GM12878 (cell line): ENCODE measurements at regions not wholly inside any gene's neighbourhood (a gene's known extent, or its start where the extent isn't known, plus 50 kb on each side); places are given as distances from the start of the nearest gene placed in this dataset.

Experiments used
- ATAC-seq: fragments of 200-7000 bp; cut with Tn5 transposase; 3 replicates; pipeline ENCODE4 v1.9.1; 2020; ENCODE audit warnings: mild to moderate bottlenecking, moderate library complexity
- BruUV-seq: library from RNA; stranded (reverse); fragments of 400-500 nt; replicated peaks from 2 replicates; lab custom pipeline; 2021; lab: Mats Ljungman, UMichigan
- CTCF ChIA-PET: fragments of 300-600 bp; sonication (Branson Sonifier 250); formaldehyde crosslinking; extraction: SDS; loops from one replicate; lab custom pipeline; 2021; ENCODE audit warnings: inconsistent platforms; lab: Yijun Ruan, JAX
- POLR2A ChIA-PET: fragments of 350-600 bp; formaldehyde crosslinking; extraction: SDS; loops from one replicate; lab custom pipeline; 2021; ENCODE audit warnings: inconsistent platforms; lab: Charles Lee
- RAD21 ChIA-PET: fragments of 300-600 bp; sonication (Branson Sonifier 250); formaldehyde crosslinking; loops from one replicate; lab custom pipeline; 2023; ENCODE audit warnings: antibody characterized with exemption; ENCODE audit not compliant: unreplicated experiment; lab: Charles Lee
- SMC1A ChIA-PET: fragments of 300-600 bp; sonication (Branson Sonifier 250); formaldehyde crosslinking; loops from one replicate; lab custom pipeline; 2023; ENCODE audit not compliant: unreplicated experiment, uncharacterized antibody; lab: Charles Lee
- DNase-seq: peaks from one replicate; pipeline ENCODE4 v3.0.0-alpha.2; 2011; ENCODE audit warnings: low read depth, low spot score
- FAIRE-seq: peaks from 3 replicates; lab custom pipeline; 2011; peaks lifted over from hg19 to GRCh38; lab: Jason Lieb, UNC
- H2AFZ ChIP-seq: 2 replicates; pipeline ENCODE4 v1.6.0; 2011; ENCODE audit warnings: low read depth, low read length, control low read depth; ENCODE audit not compliant: control insufficient read depth
- H3K27ac ChIP-seq: 2 replicates; pipeline ENCODE4 v1.5.1; 2011; ENCODE audit warnings: control low read depth; ENCODE audit not compliant: control insufficient read depth, insufficient read depth
- H3K27me3 ChIP-seq, 2 experiments: replicated peaks in 1 of 2; 2 replicates each; pipeline versions ENCODE4 v1.6.0 to v1.6.1; 2011; ENCODE audit warnings: low read length in 1 of 2; ENCODE audit not compliant: control insufficient read depth in 2 of 2, insufficient read depth in 2 of 2
- H3K36me3 ChIP-seq, 2 experiments: 2 replicates each; pipeline ENCODE4 v1.5.1; 2011; ENCODE audit warnings: low read length in 1 of 2; ENCODE audit not compliant: control insufficient read depth in 2 of 2, insufficient read depth in 2 of 2
- H3K4me1 ChIP-seq: 2 replicates; pipeline ENCODE4 v1.6.1; 2011; ENCODE audit warnings: mild to moderate bottlenecking, low read length, moderate library complexity, mixed read lengths; ENCODE audit not compliant: control insufficient read depth, insufficient read depth
- H3K4me2 ChIP-seq: 2 replicates; pipeline ENCODE4 v1.6.0; 2011; ENCODE audit warnings: control low read depth; ENCODE audit not compliant: control insufficient read depth, insufficient read depth
- H3K4me3 ChIP-seq: fragments of 200-600 bp; sonication (generic); 2 replicates; pipeline ENCODE4 v1.5.1; 2016
- H3K79me2 ChIP-seq: 2 replicates; pipeline ENCODE4 v1.6.0; 2011; ENCODE audit warnings: low read length; ENCODE audit not compliant: control insufficient read depth, insufficient read depth
- H3K9ac ChIP-seq: 2 replicates; pipeline ENCODE4 v1.8.0; 2011; ENCODE audit warnings: low read length, control low read depth, mixed read lengths; ENCODE audit not compliant: control insufficient read depth, insufficient read depth
- H3K9me3 ChIP-seq: replicated peaks from 3 replicates; pipeline ENCODE4 v1.5.1; 2011; ENCODE audit warnings: mild to moderate bottlenecking, low read length; ENCODE audit not compliant: control insufficient read depth, insufficient read depth
- H4K20me1 ChIP-seq: 2 replicates; pipeline ENCODE4 v1.6.0; 2011; ENCODE audit not compliant: control insufficient read depth, insufficient read depth
- E4F1 ChIP-seq: fragments of 450-650 bp; IDR thresholded peaks from 2 replicates; pipeline ENCODE4 v1.6.1; 2018; ENCODE audit warnings: borderline replicate concordance, mild to moderate bottlenecking; ENCODE audit not compliant: partially characterized antibody
- IKZF2 ChIP-seq, 2 experiments: fragments of 450-650 bp; IDR thresholded peaks; 2 replicates each; pipeline ENCODE4 v1.6.1; 2017; ENCODE audit warnings: mild to moderate bottlenecking in 2 of 2, moderate library complexity in 2 of 2
- KAT2A ChIP-seq: conservative IDR thresholded peaks from 2 replicates; pipeline ENCODE4 v1.6.1; 2011; ENCODE audit warnings: low read depth, low read length; ENCODE audit not compliant: control insufficient read depth
- MEF2B ChIP-seq: fragments of 450-650 bp; IDR thresholded peaks from 2 replicates; pipeline ENCODE4 v1.6.1; 2018; ENCODE audit warnings: mild to moderate bottlenecking, moderate library complexity; ENCODE audit not compliant: partially characterized antibody, poor library complexity, severe bottlenecking
- POLR2A ChIP-seq: IDR thresholded peaks from 2 replicates; pipeline ENCODE4 v1.6.1; 2011; ENCODE audit warnings: low read depth, mild to moderate bottlenecking, low read length
- RAD51 ChIP-seq: fragments of 450-650 bp; IDR thresholded peaks from 2 replicates; pipeline ENCODE4 v1.6.1; 2016; ENCODE audit warnings: moderate library complexity, mild to moderate bottlenecking, inconsistent platforms
- RBBP5 ChIP-seq: fragments of 200-600 bp; sonication (generic); conservative IDR thresholded peaks from 2 replicates; pipeline ENCODE4 v1.6.1; 2016
- WGBS: methylation state at CpG from one replicate; pipeline ENCODE4 v1.1.6; 2016; ENCODE audit warnings: low lambda C conversion rate; ENCODE audit not compliant: insufficient replicate concordance, insufficient coverage; ENCODE audit errors: missing lambda C conversion rate; 5-methylcytosine and 5-hydroxymethylcytosine counted together
- in situ Hi-C: fragments of 300-500 bp; cut with MboI; formaldehyde crosslinking; loops from 9 replicates; pipeline ENCODE4 v1.14.3; 2018; ENCODE audit warnings: mixed read lengths
- intact Hi-C: fragments of 100-400 bp; cut with micrococcal nuclease; formaldehyde crosslinking; loops from one replicate; pipeline ENCODE4 v1.14.2; 2022; ENCODE audit not compliant: unreplicated experiment

GRCh38 chr3:112730210-112730609, 89.3 kb upstream of the CCDC80 start:
- Histone ChIP-seq H3K27ac (no peak overlapping the region), H3K27me3 (no peaks in the 10 kb centered on the region; a peak in 1 of 4 replicates), H3K4me2 (no peak overlapping the region), H2AFZ (no peak overlapping the region), H3K9me3 (no peaks in the 10 kb centered on the region), H4K20me1 (no peaks in the 10 kb centered on the region), H3K79me2 (no peaks in the 10 kb centered on the region), H3K4me1 (no peaks in the 10 kb centered on the region), H3K4me3 (no peak overlapping the region), H3K9ac (no peak overlapping the region), H3K36me3 (no peaks in the 10 kb centered on the region)
- FAIRE-seq (no peak), ATAC-seq (no peak), DNase-seq (no peak)
- ChIA-PET RAD21 (no interaction called here), POLR2A (no interaction called here), SMC1A (no interaction called here), CTCF (no interaction called here)
- TF ChIP-seq POLR2A, result no peak
- in situ Hi-C loops (no loop called here), intact Hi-C loops (loop anchor here (5.0 kb wide), 1 partner anchor 82 kb away; no protein-coding TSS in a partner anchor)
- BruUV-seq, result no TSS peak

- no peaks in the 10 kb centered on the region for H4K20me1 ChIP-seq
- no peak overlapping the region for H3K27ac ChIP-seq
- in situ Hi-C loops, result no loop called here
- H3K36me3 ChIP-seq, result no peaks in the 10 kb centered on the region
- intact Hi-C loops, result no loop called here
- ChIA-PET SMC1A (no interaction called here), RAD21 (no interaction called here), POLR2A (no interaction called here), CTCF (interaction anchor here (1.8 kb wide), 1 partner anchor 78 kb away, joined by 6 read pairs; no protein-coding TSS in a partner anchor)
- no peak overlapping the region for H3K4me2 ChIP-seq
- no peaks in the 10 kb centered on the region for H3K4me1 ChIP-seq
- TF ChIP-seq KAT2A (no peak), MEF2B (no peak), E4F1 (no peak), RAD51 (no peak), IKZF2 (IDR thresholded peaks at IDR 0.05) (no peak), RBBP5 (no peak)
- H3K79me2 ChIP-seq, result no peaks in the 10 kb centered on the region
- 50% methylated on average over 4 of the region's 4 CpGs for WGBS
- no TSS peak for BruUV-seq
- no peak for ATAC-seq
- peaks cover 0 to 1% of the 10 kb centered on the region in 2 experiments; a peak in 1 of 4 replicates for H3K27me3 ChIP-seq
- H3K9me3 ChIP-seq, result no peaks in the 10 kb centered on the region
- H3K9ac ChIP-seq, result no peak overlapping the region
- DNase-seq, result no peak
- no peak overlapping the region for H2AFZ ChIP-seq
- no peak overlapping the region for H3K4me3 ChIP-seq
- FAIRE-seq, result no peak
Observed at GRCh38 chr3:112721231-112721630, 80.3 kb upstream of the CCDC80 start.
